ENCODE measurements at regions not wholly inside any gene's neighbourhood (a gene's known extent, or its start where the extent isn't known, plus 50 kb on each side); places are given as distances from the start of the nearest gene placed in this dataset.

DNA sequence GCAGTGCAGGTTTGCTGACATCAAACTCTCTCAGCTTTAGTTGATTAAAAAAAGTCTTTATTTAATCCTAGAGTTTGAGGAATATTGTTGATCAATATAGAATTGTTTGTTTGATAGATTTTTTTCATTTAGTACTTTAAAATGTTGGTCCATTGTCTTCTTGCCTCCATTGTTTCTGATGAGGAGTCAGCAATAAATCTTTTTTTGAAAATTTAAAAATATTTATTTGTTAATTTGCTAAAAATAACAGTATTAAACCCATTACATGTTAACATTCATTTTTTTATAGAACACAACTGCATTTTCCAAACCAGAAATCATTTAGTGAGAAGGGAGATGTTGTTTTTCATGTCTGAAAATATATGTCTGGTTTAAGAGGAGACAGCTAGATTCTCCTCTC, 173.8 kb upstream of the USP24 start:
- no peak for DNase-seq
- Histone ChIP-seq H3K27ac (ENCODE audit: insufficient read depth, low read length, poor library complexity, severe bottlenecking) (no peak overlapping the region), H3K4me3 (ENCODE audit: insufficient read depth, low read depth, low read length, poor library complexity, severe bottlenecking) (no peak overlapping the region), H3K27me3 (replicated peaks; ENCODE audit: control insufficient read depth, insufficient read depth, low read length, poor library complexity, severe bottlenecking) (no peaks in the 10 kb centered on the region), H3K9me3 (ENCODE audit: control insufficient read depth, low read length) (no peaks in the 10 kb centered on the region), H3K36me3 (ENCODE audit: control insufficient read depth, insufficient read depth, low read length) (no peaks in the 10 kb centered on the region), H3K4me1 (ENCODE audit: control insufficient read depth, insufficient read depth, low read length, poor library complexity, severe bottlenecking) (no peaks in the 10 kb centered on the region)

DNA sequence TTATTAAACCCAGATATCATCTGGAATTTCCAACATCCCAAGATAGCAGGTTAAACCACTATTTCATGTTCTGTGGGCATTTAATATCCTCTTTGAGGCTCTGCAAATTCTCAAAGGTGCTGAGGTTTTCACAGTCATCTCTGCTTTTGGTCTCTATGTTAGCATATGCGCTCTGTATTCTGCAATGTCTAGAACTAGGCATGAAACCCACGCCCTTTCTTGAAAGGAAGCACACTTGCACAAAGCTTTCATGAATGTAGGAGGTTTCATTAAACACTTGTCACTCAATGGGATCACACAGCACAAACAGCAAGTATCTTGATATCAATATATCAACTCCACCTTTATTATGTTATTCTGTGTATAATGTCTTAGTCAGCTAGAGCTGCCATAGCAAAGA, 172.0 kb upstream of the USP24 start:
- H3K4me1 ChIP-seq (ENCODE audit: control insufficient read depth, insufficient read depth, low read length, poor library complexity, severe bottlenecking): no peaks in the 10 kb centered on the region
- H3K4me3 ChIP-seq (ENCODE audit: insufficient read depth, low read depth, low read length, poor library complexity, severe bottlenecking): no peak overlapping the region
- H3K27ac ChIP-seq (ENCODE audit: insufficient read depth, low read length, poor library complexity, severe bottlenecking): no peak overlapping the region
- no peaks in the 10 kb centered on the region for H3K36me3 ChIP-seq (ENCODE audit: control insufficient read depth, insufficient read depth, low read length)
- DNase-seq: no peak
- H3K9me3 ChIP-seq (ENCODE audit: control insufficient read depth, low read length): no peaks in the 10 kb centered on the region
- no peaks in the 10 kb centered on the region for H3K27me3 ChIP-seq (replicated peaks; ENCODE audit: control insufficient read depth, insufficient read depth, low read length, poor library complexity, severe bottlenecking)

DNA sequence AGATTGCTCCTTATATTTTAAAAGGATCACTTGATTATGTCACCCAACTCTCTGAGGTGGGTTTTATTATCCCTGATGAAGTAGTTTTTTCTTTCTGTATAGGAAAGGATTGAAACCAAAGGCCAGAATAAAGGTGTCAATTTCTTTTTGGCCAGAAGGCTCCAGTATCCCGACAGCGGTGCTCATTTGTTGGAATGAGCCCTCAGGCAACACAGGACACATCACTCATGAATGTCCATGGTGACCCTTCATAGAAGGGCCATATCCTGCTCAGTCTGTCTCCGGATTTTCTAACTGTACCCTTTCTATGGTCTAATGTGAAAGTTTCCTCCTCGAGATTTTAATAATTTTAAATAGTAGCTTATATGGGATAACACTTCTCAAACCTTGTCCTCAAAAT, 171.3 kb upstream of the USP24 start:
- Histone ChIP-seq H3K27me3 (replicated peaks; ENCODE audit: control insufficient read depth, insufficient read depth, low read length, poor library complexity, severe bottlenecking) (no peaks in the 10 kb centered on the region), H3K4me1 (ENCODE audit: control insufficient read depth, insufficient read depth, low read length, poor library complexity, severe bottlenecking) (no peaks in the 10 kb centered on the region), H3K4me3 (ENCODE audit: insufficient read depth, low read depth, low read length, poor library complexity, severe bottlenecking) (no peak overlapping the region), H3K9me3 (ENCODE audit: control insufficient read depth, low read length) (no peaks in the 10 kb centered on the region), H3K36me3 (ENCODE audit: control insufficient read depth, insufficient read depth, low read length) (no peaks in the 10 kb centered on the region), H3K27ac (ENCODE audit: insufficient read depth, low read length, poor library complexity, severe bottlenecking) (no peak overlapping the region)
- no peak for DNase-seq

DNA sequence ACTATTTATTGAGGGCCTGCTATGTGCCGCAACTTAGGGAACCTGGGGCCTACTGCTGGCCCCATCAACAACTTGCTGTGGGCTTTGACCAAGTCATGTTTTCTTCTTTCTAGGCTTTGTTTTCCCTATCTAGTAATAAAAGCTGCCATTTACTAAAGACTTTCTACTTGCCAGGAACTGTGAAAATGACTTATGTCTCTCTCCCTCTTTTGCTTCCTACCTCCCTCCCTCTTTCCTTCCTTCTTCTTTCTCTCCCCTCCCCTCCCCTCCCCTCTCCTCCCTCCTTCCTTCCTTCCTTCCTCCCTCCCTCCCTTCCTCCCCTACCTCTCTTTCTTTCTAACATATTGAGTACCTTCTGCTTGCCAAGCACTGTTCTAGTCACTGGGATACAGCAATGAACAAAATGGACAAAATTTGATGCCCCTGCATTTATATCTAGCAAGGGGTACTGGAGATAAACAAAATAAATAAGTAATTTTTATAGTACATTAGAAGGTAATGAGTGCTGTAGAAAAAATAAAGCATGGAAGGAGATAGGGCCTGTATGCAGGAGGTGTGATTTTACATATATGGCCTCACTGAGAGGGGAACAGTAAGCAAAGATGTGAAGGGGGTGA, 170.3 kb upstream of the USP24 start:
- H3K9me3 ChIP-seq (ENCODE audit: control insufficient read depth, low read length): no peaks in the 10 kb centered on the region
- H3K4me1 ChIP-seq (ENCODE audit: control insufficient read depth, insufficient read depth, low read length, poor library complexity, severe bottlenecking): no peaks in the 10 kb centered on the region
- no peak overlapping the region for H3K27ac ChIP-seq (ENCODE audit: insufficient read depth, low read length, poor library complexity, severe bottlenecking)
- DNase-seq: no peak
- H3K4me3 ChIP-seq (ENCODE audit: insufficient read depth, low read depth, low read length, poor library complexity, severe bottlenecking): no peak overlapping the region
- H3K27me3 ChIP-seq (replicated peaks; ENCODE audit: control insufficient read depth, insufficient read depth, low read length, poor library complexity, severe bottlenecking): no peaks in the 10 kb centered on the region
- no peaks in the 10 kb centered on the region for H3K36me3 ChIP-seq (ENCODE audit: control insufficient read depth, insufficient read depth, low read length)

DNA sequence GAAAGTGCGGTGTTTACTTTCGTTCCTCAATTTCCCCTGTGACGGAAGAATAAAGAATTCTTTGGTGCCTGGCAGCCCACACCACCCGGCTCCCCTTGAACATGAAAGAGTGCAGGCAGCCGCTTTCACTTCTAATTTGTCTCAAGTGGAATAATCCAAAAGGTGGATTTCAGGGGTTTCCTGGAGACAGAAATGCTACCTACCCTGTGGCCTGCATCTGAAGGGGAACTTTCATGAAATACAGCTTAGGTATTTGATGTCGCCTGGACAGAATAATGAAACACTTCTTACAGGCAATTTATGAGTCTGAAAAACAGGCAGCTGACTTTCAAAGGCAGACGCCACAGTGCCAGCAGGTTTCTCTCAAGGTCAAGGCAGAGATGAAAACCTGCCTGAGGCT, 169.5 kb upstream of the USP24 start:
- H3K9me3 ChIP-seq (ENCODE audit: control insufficient read depth, low read length): no peaks in the 10 kb centered on the region
- no peaks in the 10 kb centered on the region for H3K27me3 ChIP-seq (replicated peaks; ENCODE audit: control insufficient read depth, insufficient read depth, low read length, poor library complexity, severe bottlenecking)
- H3K27ac ChIP-seq (ENCODE audit: insufficient read depth, low read length, poor library complexity, severe bottlenecking): no peak overlapping the region
- no peaks in the 10 kb centered on the region for H3K36me3 ChIP-seq (ENCODE audit: control insufficient read depth, insufficient read depth, low read length)
- no peak for DNase-seq
- no peaks in the 10 kb centered on the region for H3K4me1 ChIP-seq (ENCODE audit: control insufficient read depth, insufficient read depth, low read length, poor library complexity, severe bottlenecking)
- no peak overlapping the region for H3K4me3 ChIP-seq (ENCODE audit: insufficient read depth, low read depth, low read length, poor library complexity, severe bottlenecking)

DNA sequence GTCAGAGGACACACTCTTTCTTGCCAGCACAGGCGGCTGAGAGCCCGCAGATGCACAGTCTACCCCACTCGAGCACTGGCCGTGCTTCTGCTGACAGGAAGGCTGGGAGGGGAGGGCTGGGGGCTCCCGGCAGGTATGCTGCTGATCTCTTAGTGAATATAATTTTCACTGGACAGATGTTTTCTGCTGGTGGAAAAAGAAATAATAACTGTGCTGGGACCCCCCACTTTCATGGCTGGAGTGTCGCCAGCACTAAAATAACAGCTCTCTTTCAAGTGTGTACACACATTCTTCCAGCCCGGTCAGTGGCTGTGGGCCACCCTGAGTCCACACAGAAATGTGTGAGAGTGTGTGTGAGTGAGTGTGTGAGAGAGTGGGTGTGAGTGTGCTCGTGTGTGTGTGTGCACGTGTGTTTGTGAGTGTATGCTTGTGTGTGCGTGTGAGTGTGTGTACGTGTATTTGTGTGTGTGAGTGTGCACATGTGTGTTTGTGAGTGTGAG, 167.7 kb upstream of the USP24 start:
- no peak overlapping the region for H3K4me3 ChIP-seq (ENCODE audit: insufficient read depth, low read depth, low read length, poor library complexity, severe bottlenecking)
- DNase-seq: no peak
- no peak overlapping the region for H3K27ac ChIP-seq (ENCODE audit: insufficient read depth, low read length, poor library complexity, severe bottlenecking)
- no peaks in the 10 kb centered on the region for H3K9me3 ChIP-seq (ENCODE audit: control insufficient read depth, low read length)
- no peaks in the 10 kb centered on the region for H3K4me1 ChIP-seq (ENCODE audit: control insufficient read depth, insufficient read depth, low read length, poor library complexity, severe bottlenecking)
- H3K36me3 ChIP-seq (ENCODE audit: control insufficient read depth, insufficient read depth, low read length): no peaks in the 10 kb centered on the region
- no peaks in the 10 kb centered on the region for H3K27me3 ChIP-seq (replicated peaks; ENCODE audit: control insufficient read depth, insufficient read depth, low read length, poor library complexity, severe bottlenecking)

DNA sequence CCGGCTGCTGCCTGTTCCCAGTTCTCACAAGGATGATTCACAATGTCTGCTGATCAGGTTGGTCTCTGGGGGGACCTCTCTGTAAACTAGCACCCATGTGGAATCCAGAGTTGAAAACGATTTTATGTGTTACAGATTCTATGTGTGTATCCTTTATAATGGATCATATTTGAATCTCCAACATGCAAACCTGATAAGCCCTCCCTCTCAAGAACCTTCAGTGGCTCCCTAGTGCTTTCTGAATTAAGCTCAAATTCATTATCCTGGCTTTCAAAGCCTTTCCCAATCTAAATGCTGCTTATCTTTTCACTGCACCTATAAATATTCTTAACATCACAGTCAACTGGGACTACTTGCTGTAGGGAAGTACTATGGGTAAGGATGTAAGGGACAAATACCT, 166.8 kb upstream of the USP24 start:
- DNase-seq: no peak
- no peak overlapping the region for H3K27ac ChIP-seq (ENCODE audit: insufficient read depth, low read length, poor library complexity, severe bottlenecking)
- no peaks in the 10 kb centered on the region for H3K4me1 ChIP-seq (ENCODE audit: control insufficient read depth, insufficient read depth, low read length, poor library complexity, severe bottlenecking)
- H3K4me3 ChIP-seq (ENCODE audit: insufficient read depth, low read depth, low read length, poor library complexity, severe bottlenecking): no peak overlapping the region
- no peaks in the 10 kb centered on the region for H3K27me3 ChIP-seq (replicated peaks; ENCODE audit: control insufficient read depth, insufficient read depth, low read length, poor library complexity, severe bottlenecking)
- H3K36me3 ChIP-seq (ENCODE audit: control insufficient read depth, insufficient read depth, low read length): no peaks in the 10 kb centered on the region
- H3K9me3 ChIP-seq (ENCODE audit: control insufficient read depth, low read length): no peaks in the 10 kb centered on the region

DNA sequence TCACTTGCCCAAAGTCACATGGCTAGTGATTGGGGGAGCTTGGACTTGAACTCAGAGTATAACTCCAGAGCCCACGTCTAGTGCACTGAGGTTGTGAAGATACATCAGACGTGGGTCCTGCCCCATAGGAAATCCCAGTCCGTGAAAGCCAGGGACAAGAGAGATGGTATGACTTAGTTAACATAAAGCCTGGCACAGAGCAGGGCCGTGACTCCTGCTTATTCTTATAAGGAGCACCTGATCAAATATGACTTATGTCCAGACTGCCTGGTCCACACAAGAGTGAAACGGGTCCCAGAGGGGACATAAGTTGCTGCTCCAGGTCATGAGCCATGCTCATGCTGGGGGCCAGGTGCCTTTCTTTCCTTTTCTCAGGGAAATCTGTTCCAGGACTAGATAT, 166.3 kb upstream of the USP24 start:
- DNase-seq: no peak

DNA sequence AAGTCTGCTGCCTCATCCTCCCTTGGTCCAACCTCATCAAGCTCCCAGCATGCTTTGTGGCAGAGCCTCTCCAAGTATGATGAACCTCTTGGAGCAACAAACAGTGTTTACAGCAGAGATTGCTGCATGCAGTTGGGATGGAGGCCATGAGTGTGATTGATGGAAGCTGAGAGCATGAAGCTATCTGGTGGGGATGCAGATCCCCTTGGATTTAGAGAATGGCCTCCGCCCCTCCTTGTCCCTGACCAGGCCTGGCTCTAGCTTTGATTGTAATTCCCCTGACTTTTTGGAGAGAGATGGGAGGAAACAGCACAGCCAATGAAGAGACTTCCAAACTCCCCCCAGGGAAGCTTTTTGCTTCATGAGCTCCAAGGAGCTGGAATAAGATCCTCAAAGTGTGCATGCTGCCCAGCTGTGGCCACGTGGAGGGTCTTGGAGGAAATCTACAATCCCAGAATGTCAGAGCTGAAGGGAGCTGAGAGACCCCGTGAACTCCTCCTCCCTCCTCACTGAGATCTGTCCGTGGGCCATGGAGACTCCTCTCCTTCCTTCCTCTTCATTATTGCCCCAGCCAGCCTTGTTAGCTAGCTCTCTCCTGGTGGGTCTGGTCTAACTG, 165.3 kb upstream of the USP24 start:
- no peak overlapping the region for H3K27ac ChIP-seq (ENCODE audit: insufficient read depth, low read length, poor library complexity, severe bottlenecking)
- no peak overlapping the region for H3K4me3 ChIP-seq (ENCODE audit: insufficient read depth, low read depth, low read length, poor library complexity, severe bottlenecking)
- H3K9me3 ChIP-seq (ENCODE audit: control insufficient read depth, low read length): no peaks in the 10 kb centered on the region
- DNase-seq: no peak
- H3K36me3 ChIP-seq (ENCODE audit: control insufficient read depth, insufficient read depth, low read length): no peaks in the 10 kb centered on the region
- H3K4me1 ChIP-seq (ENCODE audit: control insufficient read depth, insufficient read depth, low read length, poor library complexity, severe bottlenecking): no peaks in the 10 kb centered on the region
- no peaks in the 10 kb centered on the region for H3K27me3 ChIP-seq (replicated peaks; ENCODE audit: control insufficient read depth, insufficient read depth, low read length, poor library complexity, severe bottlenecking)

More for the DNA sequence above, 166.3 kb upstream of the USP24 start:
- H3K27me3 ChIP-seq (replicated peaks; ENCODE audit: control insufficient read depth, insufficient read depth, low read length, poor library complexity, severe bottlenecking): no peaks in the 10 kb centered on the region
- H3K9me3 ChIP-seq (ENCODE audit: control insufficient read depth, low read length): no peaks in the 10 kb centered on the region
- no peak overlapping the region for H3K27ac ChIP-seq (ENCODE audit: insufficient read depth, low read length, poor library complexity, severe bottlenecking)
- no peak overlapping the region for H3K4me3 ChIP-seq (ENCODE audit: insufficient read depth, low read depth, low read length, poor library complexity, severe bottlenecking)
- H3K36me3 ChIP-seq (ENCODE audit: control insufficient read depth, insufficient read depth, low read length): no peaks in the 10 kb centered on the region
- H3K4me1 ChIP-seq (ENCODE audit: control insufficient read depth, insufficient read depth, low read length, poor library complexity, severe bottlenecking): no peaks in the 10 kb centered on the region

DNA sequence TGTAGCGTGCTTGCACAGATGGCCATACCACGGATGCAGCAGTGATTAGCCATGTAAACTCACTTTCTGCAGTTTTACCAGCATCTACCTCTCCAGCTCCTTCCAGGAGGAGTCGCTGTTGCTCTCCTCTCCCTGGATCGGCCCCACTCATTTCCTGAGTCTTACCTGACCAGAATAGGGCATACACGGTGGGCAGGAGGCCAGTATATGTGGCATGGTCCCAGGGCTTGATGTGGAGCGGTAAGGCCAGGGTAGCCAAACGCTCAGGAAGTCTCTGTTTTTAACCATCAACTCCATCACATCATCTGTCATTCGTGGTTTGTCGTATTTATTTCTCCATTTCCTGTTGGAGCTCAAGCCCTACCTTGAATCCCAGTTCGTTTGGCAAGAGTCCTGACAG, 163.4 kb upstream of the USP24 start:
- H3K4me3 ChIP-seq (ENCODE audit: insufficient read depth, low read depth, low read length, poor library complexity, severe bottlenecking): no peak overlapping the region
- H3K36me3 ChIP-seq (ENCODE audit: control insufficient read depth, insufficient read depth, low read length): no peaks in the 10 kb centered on the region
- no peaks in the 10 kb centered on the region for H3K27me3 ChIP-seq (replicated peaks; ENCODE audit: control insufficient read depth, insufficient read depth, low read length, poor library complexity, severe bottlenecking)
- H3K4me1 ChIP-seq (ENCODE audit: control insufficient read depth, insufficient read depth, low read length, poor library complexity, severe bottlenecking): no peaks in the 10 kb centered on the region
- DNase-seq: no peak
- H3K27ac ChIP-seq (ENCODE audit: insufficient read depth, low read length, poor library complexity, severe bottlenecking): no peak overlapping the region
- no peaks in the 10 kb centered on the region for H3K9me3 ChIP-seq (ENCODE audit: control insufficient read depth, low read length)
